ENCODE measurements at regions not wholly inside any gene's neighbourhood (a gene's known extent, or its start where the extent isn't known, plus 50 kb on each side); places are given as distances from the start of the nearest gene placed in this dataset.

DNA sequence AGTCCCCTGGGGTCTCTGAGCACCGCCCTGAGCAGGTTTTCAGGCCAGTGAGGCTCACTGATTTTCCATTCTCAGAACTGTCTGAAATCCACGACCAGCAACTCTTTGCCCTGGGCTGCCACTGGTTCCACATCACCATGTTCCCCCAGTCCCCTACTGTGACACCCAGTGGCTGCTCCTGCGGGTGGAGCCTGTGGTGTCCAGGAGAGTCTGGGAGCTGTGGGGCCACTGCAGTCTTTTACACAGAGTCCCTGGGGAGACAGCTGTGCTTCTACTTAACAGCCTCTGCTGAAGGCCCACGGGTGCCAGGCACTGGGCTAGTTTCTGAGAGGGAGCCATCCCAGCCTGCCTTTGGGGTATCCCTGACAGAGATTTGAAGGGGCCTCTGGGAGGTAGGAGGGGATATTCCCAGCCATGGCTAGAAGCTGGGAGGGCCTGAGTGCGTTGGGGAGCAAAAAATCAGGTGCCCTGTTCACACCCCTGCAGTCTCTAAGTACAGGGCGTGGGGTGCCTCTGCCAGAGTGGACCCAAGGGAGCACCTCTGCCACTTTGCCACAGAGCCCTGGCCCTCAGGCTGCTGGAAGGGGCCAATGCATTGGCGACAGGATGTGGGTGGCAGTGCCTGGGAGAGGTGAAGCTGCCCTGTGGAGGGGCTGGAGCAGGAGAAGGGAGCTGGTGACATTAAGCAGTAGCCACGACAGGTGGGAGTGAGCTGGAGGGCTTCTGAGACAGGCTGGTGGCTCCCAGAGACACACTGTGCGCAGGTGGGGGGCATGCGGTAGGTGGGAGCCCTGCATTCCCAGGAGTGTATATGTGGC, 200.2 kb upstream of the ZNF536 start:
- no peaks in the 10 kb centered on the region for H3K79me2 ChIP-seq (ENCODE audit: low read depth)
- H3K27me3 ChIP-seq (ENCODE audit: insufficient read depth, low read depth), result peaks cover 63% of the 10 kb centered on the region
- CTCF ChIA-PET, result no interaction called here
- TF ChIP-seq, protein P1, sequence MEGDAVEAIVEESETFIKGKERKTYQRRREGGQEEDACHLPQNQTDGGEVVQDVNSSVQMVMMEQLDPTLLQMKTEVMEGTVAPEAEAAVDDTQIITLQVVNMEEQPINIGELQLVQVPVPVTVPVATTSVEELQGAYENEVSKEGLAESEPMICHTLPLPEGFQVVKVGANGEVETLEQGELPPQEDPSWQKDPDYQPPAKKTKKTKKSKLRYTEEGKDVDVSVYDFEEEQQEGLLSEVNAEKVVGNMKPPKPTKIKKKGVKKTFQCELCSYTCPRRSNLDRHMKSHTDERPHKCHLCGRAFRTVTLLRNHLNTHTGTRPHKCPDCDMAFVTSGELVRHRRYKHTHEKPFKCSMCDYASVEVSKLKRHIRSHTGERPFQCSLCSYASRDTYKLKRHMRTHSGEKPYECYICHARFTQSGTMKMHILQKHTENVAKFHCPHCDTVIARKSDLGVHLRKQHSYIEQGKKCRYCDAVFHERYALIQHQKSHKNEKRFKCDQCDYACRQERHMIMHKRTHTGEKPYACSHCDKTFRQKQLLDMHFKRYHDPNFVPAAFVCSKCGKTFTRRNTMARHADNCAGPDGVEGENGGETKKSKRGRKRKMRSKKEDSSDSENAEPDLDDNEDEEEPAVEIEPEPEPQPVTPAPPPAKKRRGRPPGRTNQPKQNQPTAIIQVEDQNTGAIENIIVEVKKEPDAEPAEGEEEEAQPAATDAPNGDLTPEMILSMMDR (conservative IDR thresholded peaks at IDR 0.05), result no peak
- TF ChIP-seq EZH2 (IDR thresholded peaks at IDR 0.05; ENCODE audit: low read depth), result no peak
- H3K4me1 ChIP-seq (replicated peaks; ENCODE audit: insufficient read depth), result no peaks in the 10 kb centered on the region
- intact Hi-C loops (cut with micrococcal nuclease; ENCODE audit: unreplicated experiment), result no loop called here
- no peak for DNase-seq
- POLR2A ChIA-PET (ENCODE audit: unreplicated experiment), result no interaction called here
- no peaks in the 10 kb centered on the region for H3K36me3 ChIP-seq (ENCODE audit: low read depth)
- no TSS peak for BruUV-seq (replicated peaks)
- H3K9me2 ChIP-seq (ENCODE audit: insufficient read depth), result no peaks in the 10 kb centered on the region
- no peak overlapping the region for H2AFZ ChIP-seq
- no peak overlapping the region for H3K4me2 ChIP-seq
- no peaks in the 10 kb centered on the region for H4K20me1 ChIP-seq (ENCODE audit: insufficient read depth)
- H3K27ac ChIP-seq, result no peak overlapping the region
- no peaks in the 10 kb centered on the region for H3F3A ChIP-seq (ENCODE audit: insufficient read depth, low read depth)
- H3K9me3 ChIP-seq (ENCODE audit: insufficient read depth, low read depth), result no peaks in the 10 kb centered on the region
- no peak overlapping the region for H3K4me3 ChIP-seq

DNA sequence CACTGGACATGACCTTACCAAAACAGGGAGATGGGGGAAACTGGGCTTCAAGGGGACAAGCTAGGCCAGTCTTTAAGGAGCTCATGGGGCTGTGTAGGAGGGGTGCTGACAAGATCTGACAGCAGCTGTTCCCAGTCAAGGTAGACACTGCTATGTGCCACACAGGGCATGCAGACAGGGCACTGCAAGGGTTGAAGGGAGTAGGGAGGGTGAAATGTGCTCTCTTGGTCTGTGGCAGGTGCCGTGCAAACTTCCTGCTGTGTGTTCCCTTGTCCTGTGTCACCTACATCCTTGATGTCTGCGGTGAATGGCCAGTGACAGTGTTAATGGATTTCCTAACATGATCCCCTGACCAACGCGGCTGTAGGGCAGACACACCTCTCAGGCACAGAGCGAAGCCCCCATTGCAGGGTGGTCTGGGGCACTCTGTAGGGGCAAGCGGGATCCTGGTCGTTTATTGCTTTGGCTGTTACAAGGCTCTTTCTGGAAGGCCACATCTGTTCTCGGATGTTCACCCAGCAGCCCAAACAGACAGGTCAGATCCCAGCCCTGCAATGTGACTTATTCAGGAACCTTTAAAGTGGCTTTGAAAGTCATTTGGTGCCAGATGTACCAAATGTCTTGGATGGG, 199.5 kb upstream of the ZNF536 start:
- no peak for TF ChIP-seq EZH2 (IDR thresholded peaks at IDR 0.05; ENCODE audit: low read depth)
- TF ChIP-seq, protein P1 (conservative IDR thresholded peaks at IDR 0.05), result no peak
- Histone ChIP-seq H3K4me3 (no peak overlapping the region), H3K79me2 (ENCODE audit: low read depth) (no peaks in the 10 kb centered on the region), H3K9me3 (ENCODE audit: insufficient read depth, low read depth) (no peaks in the 10 kb centered on the region), H3K36me3 (ENCODE audit: low read depth) (no peaks in the 10 kb centered on the region), H4K20me1 (ENCODE audit: insufficient read depth) (no peaks in the 10 kb centered on the region), H2AFZ (no peak overlapping the region), H3K27ac (no peak overlapping the region), H3K4me1 (replicated peaks; ENCODE audit: insufficient read depth) (no peaks in the 10 kb centered on the region), H3F3A (ENCODE audit: insufficient read depth, low read depth) (no peaks in the 10 kb centered on the region), H3K4me2 (no peak overlapping the region), H3K9me2 (ENCODE audit: insufficient read depth) (no peaks in the 10 kb centered on the region), H3K27me3 (ENCODE audit: insufficient read depth, low read depth) (peaks cover 56% of the 10 kb centered on the region)
- no TSS peak for BruUV-seq (replicated peaks)
- intact Hi-C loops (cut with micrococcal nuclease; ENCODE audit: unreplicated experiment), result no loop called here
- DNase-seq, result no peak
- ChIA-PET CTCF (no interaction called here), POLR2A (ENCODE audit: unreplicated experiment) (no interaction called here)

DNA sequence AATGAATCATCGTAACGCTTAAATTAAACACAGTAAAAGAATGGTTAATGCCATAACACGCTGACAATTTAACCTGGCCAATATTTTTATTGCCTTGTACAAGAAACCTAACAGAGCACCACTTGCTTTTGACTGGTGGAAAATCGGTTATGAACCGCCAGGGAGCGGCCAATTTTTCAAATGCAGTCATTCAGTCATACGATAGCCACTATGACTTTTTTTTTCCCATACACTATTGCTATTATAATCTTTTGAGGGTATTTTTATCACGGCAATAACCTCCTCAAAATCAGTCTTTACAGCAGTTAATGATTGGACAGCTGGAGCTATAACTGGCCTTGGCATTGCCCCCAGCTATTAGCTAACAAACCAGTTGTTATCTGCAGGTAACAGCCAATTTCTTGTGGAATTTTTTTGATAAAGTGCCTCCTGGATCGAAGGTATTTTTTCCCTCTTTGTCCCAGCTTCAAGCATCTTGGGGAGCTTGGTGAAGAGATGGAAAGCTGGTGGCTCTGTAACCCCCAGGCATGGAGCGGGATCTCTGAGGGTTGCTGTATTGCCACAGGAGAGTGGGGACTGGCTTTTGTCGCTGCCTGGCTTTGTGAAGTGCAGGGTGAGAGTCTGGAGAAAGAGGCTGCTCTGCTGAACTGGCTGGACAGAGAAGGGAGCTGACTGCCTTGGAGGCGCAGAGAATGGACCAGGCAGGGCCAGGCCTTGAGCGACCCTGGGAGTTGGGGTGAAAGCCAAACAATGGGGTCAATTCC, 198.4 kb upstream of the ZNF536 start:
- Histone ChIP-seq H3K4me2 (no peak overlapping the region), H3K27ac (no peak overlapping the region), H4K20me1 (ENCODE audit: insufficient read depth) (no peaks in the 10 kb centered on the region; the same call in 1 of the 2 replicates), H3K4me1 (replicated peaks; ENCODE audit: insufficient read depth) (no peaks in the 10 kb centered on the region), H2AFZ (no peak overlapping the region), H3K9me3 (ENCODE audit: insufficient read depth, low read depth) (no peaks in the 10 kb centered on the region), H3K27me3 (ENCODE audit: insufficient read depth, low read depth) (peaks cover 46% of the 10 kb centered on the region), H3F3A (ENCODE audit: insufficient read depth, low read depth) (no peaks in the 10 kb centered on the region), H3K9me2 (ENCODE audit: insufficient read depth) (no peaks in the 10 kb centered on the region), H3K4me3 (no peak overlapping the region), H3K36me3 (ENCODE audit: low read depth) (no peaks in the 10 kb centered on the region), H3K79me2 (ENCODE audit: low read depth) (no peaks in the 10 kb centered on the region)
- DNase-seq, result no peak
- ChIA-PET POLR2A (ENCODE audit: unreplicated experiment) (no interaction called here), CTCF (no interaction called here)
- no TSS peak for BruUV-seq (replicated peaks)
- TF ChIP-seq, protein P1 (conservative IDR thresholded peaks at IDR 0.05), result no peak
- no peak for TF ChIP-seq EZH2 (IDR thresholded peaks at IDR 0.05; ENCODE audit: low read depth)
- intact Hi-C loops (cut with micrococcal nuclease; ENCODE audit: unreplicated experiment), result no loop called here
